Activated T-cell treated with anti-CD3 and anti-CD28 coated beads, Interleukin-2, amount 50 U/mL, for 4 hours (primary cell): ENCODE measurements at regions not wholly inside any gene's neighbourhood (a gene's known extent, or its start where the extent isn't known, plus 50 kb on each side); places are given as distances from the start of the nearest gene placed in this dataset.

Experiments used
- ATAC-seq, 2 donors: fragments of 200-7000 bp; cut with Tn5 transposase; one replicate each; pipeline ENCODE4 v1.10.0; 2021
- DNase-seq: peaks from one replicate; pipeline ENCODE4 v3.0.0-alpha.2; 2020
- H3K27me3 Mint-ChIP-seq: one replicate; pipeline ENCODE4 v1.8.0; 2021; ENCODE audit warnings: low read depth, mixed read lengths
- H3K36me3 Mint-ChIP-seq: one replicate; pipeline ENCODE4 v1.8.0; 2022; ENCODE audit warnings: mixed read lengths; ENCODE audit not compliant: insufficient read depth
- H3K4me1 Mint-ChIP-seq: one replicate; pipeline ENCODE4 v1.8.0; 2021; ENCODE audit warnings: low read depth, mixed read lengths
- H3K4me3 Mint-ChIP-seq: one replicate; pipeline ENCODE4 v1.8.0; 2021; ENCODE audit warnings: mild to moderate bottlenecking, moderate library complexity, mixed read lengths
- H3K9me3 Mint-ChIP-seq: one replicate; pipeline ENCODE4 v1.8.0; 2021; ENCODE audit warnings: mixed read lengths

DNA sequence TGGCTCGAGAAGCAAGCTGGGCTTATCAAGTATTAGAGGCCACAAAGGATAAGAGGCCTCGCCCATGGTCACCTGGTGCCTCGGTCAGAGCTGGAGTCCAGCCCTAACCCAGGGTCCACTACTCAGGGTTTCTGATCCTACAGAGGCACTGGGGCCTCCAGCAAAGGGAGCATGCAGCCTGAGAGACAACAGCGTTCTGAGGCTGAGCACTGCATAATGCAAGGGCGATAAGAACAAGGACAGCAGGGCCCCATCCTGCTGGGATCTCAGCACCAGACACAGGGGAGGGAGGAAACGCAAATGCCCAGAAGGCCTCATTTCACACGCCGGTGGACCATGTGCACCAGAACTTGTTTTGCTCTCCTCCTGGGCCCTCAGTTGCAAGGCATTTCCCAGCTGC is 63.0 kb downstream of the C5orf15 start:
- DNase-seq (no peak), ATAC-seq (no peak)
- Mint-ChIP-seq H3K9me3 (no peaks in the 10 kb centered on the region), H3K4me1 (no peaks in the 10 kb centered on the region), H3K27me3 (no peaks in the 10 kb centered on the region), H3K4me3 (no peak overlapping the region), H3K36me3 (no peaks in the 10 kb centered on the region)

DNA sequence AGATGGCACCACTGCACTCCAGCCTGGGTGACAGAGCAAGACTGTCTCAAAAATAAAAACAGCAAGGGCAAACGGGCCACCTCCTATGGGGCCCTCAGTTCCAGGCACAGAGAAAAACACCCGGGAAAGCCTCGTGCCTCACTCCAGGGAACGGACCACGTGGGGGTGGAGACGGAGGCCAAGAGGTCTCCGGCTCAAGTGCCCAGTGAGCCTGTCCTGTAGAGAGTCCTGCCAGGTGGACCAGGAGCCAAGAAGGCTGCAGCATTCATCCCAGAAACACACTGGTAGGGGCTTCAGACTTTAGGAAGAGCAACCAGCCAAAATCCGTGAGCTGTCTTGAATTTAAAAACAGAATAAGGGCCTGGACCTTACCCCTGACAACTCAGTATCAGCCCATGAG is 63.8 kb downstream of the C5orf15 start:
- no peaks in the 10 kb centered on the region for H3K36me3 Mint-ChIP-seq
- H3K27me3 Mint-ChIP-seq = no peaks in the 10 kb centered on the region
- DNase-seq (no peak), ATAC-seq (no peak)
- no peaks in the 10 kb centered on the region for H3K9me3 Mint-ChIP-seq
- no peak overlapping the region for H3K4me3 Mint-ChIP-seq
- H3K4me1 Mint-ChIP-seq = no peaks in the 10 kb centered on the region

DNA sequence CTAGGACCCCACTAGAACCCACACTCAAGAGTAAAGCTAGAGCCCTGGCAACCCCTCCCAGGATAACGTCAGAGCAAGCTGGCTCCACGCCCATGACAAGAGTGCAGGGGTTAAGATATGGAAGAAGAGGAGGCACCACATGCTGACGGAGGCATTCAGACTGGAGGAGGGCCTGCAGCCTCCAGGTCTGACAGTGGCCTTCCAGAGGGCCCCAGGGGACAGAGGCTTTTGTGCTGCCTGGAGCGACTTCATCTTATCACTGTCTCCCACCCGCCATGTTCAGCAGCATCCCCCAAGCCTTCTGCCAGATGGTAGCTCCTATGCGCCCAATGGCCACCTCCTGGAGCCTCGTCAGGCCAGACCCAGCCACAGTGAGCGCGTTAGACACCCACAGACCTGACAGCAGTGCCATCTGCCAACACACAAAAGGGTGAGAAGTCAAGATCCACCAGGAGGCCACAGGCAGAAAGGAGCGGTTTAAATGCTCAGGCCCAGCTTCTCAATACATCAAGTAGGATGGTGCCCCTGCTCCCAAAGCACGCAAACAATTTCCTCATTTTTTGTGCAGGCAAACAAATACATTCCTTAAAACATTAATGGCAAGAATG is 65.8 kb downstream of the C5orf15 start:
- no peak overlapping the region for H3K4me3 Mint-ChIP-seq
- no peaks in the 10 kb centered on the region for H3K4me1 Mint-ChIP-seq
- no peaks in the 10 kb centered on the region for H3K36me3 Mint-ChIP-seq
- H3K27me3 Mint-ChIP-seq = no peaks in the 10 kb centered on the region
- ATAC-seq (no peak), DNase-seq (no peak)
- H3K9me3 Mint-ChIP-seq = no peaks in the 10 kb centered on the region

DNA sequence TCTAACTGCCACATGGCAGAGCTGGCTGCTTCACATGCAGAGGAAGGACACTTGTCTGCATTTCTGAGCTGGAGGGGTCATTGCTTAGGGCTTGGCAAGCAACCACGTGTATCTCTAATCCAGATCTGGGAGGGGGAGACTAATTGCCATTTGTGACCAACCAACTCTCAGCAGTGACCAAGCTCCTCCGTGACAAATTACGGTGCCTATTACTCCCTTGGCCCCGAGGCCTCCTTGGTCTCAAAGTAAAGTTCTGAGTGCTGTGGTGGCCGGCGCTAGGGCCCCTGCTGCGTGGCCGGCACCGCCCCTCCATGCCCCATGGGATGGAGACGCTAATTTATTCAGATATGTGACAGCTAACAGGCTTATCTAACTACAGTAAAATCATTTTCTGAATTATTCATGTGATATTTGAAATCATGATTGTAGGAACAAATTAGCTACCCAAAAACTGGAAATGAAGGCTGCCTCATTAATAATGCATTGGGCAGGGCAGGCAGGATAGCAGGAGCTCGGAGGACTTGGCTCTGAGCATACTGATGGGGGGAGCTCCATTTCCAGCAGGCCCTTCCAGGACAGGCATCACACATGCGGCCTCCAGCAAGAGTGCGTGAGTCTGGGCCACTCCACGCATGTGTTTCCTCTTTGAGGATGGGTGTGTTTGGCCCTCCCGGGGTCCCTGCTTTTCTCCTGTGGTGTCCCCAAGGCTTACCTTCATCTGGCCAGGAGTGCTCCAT is 67.7 kb downstream of the C5orf15 start:
- DNase-seq (no peak), ATAC-seq (no peak)
- no peaks in the 10 kb centered on the region for H3K9me3 Mint-ChIP-seq
- H3K4me1 Mint-ChIP-seq = peaks cover 4% of the 10 kb centered on the region
- H3K36me3 Mint-ChIP-seq = no peaks in the 10 kb centered on the region
- H3K27me3 Mint-ChIP-seq = no peaks in the 10 kb centered on the region
- no peak overlapping the region for H3K4me3 Mint-ChIP-seq

DNA sequence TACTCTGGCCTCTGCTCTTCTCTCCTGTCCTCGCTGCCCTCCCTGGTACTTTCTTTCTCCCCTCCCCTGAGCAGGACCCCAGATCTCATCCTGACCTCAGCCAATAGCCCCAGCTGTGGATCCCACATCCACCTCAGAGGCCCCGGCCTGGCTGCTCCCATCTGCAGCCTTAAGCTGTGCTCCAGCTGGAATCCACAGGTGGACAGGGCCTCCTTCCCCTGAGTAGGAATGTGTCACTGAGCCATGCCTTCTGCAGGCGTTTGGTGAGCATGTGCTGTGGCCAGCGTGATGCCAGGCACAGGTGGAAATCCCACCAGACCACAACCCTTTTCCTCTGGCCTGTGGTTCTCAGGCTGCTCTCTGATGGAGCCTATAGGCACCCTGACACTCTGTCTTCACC is 68.9 kb downstream of the C5orf15 start:
- DNase-seq (no peak), ATAC-seq (no peak)
- Mint-ChIP-seq H3K36me3 (no peaks in the 10 kb centered on the region), H3K9me3 (no peaks in the 10 kb centered on the region), H3K27me3 (no peaks in the 10 kb centered on the region), H3K4me1 (peaks cover 4% of the 10 kb centered on the region), H3K4me3 (no peak overlapping the region)

DNA sequence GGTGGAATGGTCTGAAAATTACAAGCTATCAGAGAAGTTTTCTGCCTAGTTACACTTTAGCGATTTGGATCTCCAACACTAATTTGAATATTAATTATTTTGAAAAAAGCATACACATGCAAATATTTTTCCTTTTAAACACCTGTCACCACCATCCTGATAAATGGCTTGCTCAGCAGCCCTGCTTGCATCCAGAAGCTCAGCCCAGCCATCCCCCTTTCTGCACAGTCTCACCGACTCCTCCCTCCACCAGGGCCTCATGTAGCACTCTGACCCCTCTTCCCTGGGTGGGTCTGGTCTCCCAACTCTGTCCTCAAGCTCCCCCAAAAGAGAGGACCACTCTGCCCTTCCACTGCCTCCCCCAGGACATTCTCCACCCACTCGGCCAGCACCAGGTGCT is 70.0 kb downstream of the C5orf15 start:
- no peak for ATAC-seq
- no peaks in the 10 kb centered on the region for H3K36me3 Mint-ChIP-seq
- H3K9me3 Mint-ChIP-seq = no peaks in the 10 kb centered on the region
- DNase-seq = no peak
- H3K27me3 Mint-ChIP-seq = no peaks in the 10 kb centered on the region
- H3K4me1 Mint-ChIP-seq = peaks cover 4% of the 10 kb centered on the region
- H3K4me3 Mint-ChIP-seq = no peak overlapping the region

DNA sequence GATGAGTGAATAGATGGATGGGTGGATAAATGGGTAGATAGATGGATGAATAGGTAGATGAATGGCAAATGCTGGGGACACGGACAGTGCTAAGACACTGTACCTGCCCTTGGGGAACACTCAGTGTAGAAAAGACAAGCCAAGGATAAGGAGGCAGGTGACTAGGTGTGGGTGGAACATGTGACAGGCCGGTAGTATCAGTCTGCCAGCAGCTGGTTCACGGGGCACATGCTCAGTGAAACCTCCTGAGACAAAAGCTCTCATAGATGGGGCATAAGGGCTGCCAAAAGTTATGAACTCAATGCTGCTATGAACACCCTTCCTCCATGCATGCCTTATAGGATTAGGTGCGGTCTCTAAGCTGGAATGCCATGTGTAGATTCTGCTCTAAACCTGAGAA is 71.0 kb downstream of the C5orf15 start:
- ATAC-seq (no peak), DNase-seq (no peak)
- Mint-ChIP-seq H3K9me3 (no peaks in the 10 kb centered on the region), H3K4me1 (peaks cover 4% of the 10 kb centered on the region), H3K36me3 (no peaks in the 10 kb centered on the region), H3K4me3 (no peak overlapping the region), H3K27me3 (no peaks in the 10 kb centered on the region)

DNA sequence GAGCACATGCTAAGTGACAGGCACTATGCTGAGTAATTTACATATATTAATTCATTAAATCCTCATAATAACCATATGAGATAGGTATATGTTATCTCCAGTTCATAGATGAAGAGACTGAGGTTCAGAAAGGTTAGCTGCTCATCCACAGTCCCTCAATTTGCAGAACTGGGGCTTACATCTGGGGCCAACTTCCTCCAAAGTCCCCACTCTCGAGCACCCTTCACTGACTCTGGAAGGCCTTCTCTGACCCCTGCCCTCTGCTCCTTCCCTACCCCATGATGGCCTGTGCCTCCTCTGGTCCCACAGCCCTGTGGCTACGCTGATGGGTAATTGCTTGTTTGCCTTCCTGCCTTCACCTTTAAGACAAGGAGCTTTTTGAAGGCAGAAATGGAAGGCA is 71.6 kb downstream of the C5orf15 start:
- Mint-ChIP-seq H3K27me3 (no peaks in the 10 kb centered on the region), H3K9me3 (no peaks in the 10 kb centered on the region), H3K36me3 (no peaks in the 10 kb centered on the region), H3K4me3 (no peak overlapping the region), H3K4me1 (peaks cover 4% of the 10 kb centered on the region)
- DNase-seq (no peak), ATAC-seq (no peak)

DNA sequence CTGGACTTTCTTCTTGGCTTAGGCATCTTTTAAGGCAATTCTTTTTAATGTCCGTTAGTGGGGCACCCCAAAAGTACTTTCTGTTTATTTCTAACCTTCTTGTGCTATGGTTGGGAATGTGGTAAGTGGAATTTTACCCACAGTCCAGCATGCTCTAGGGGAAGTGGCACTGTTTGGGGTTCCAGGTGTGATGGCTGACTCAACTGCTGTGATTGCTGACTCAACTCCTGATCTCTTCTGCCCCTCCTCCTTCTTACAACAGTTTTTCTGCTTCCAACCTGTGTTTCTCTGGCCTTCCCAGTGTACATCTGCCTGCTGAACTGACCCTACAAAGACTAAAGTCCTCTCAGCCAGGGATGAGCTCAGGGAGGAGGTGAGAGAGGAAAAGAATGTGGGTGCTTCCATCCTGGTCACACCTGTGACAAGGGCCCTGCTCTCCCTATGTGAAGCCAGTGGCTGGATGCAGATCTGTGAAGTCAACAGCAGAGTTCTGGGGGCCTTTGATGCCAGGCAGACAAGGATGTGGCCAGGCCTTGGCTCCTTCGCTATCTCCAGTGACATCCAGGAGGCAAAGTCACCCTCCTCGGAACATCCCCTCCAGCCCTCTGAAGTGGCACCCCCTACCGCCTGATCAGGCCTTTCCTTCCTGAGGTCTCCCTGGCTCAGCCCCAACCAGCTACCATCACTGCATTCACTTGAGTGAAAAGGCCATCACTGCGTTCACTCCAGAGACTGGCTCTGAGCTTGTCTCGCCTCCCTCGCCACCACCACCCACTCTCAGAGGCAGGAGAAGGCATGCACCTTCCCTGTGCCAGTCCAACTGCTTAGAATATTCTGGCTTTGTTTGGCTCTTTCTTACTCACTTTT is 72.2 kb downstream of the C5orf15 start:
- Mint-ChIP-seq H3K4me3 (no peak overlapping the region), H3K4me1 (peaks cover 4% of the 10 kb centered on the region), H3K27me3 (no peaks in the 10 kb centered on the region), H3K36me3 (no peaks in the 10 kb centered on the region), H3K9me3 (no peaks in the 10 kb centered on the region)
- DNase-seq = no peak
- ATAC-seq = no peak

DNA sequence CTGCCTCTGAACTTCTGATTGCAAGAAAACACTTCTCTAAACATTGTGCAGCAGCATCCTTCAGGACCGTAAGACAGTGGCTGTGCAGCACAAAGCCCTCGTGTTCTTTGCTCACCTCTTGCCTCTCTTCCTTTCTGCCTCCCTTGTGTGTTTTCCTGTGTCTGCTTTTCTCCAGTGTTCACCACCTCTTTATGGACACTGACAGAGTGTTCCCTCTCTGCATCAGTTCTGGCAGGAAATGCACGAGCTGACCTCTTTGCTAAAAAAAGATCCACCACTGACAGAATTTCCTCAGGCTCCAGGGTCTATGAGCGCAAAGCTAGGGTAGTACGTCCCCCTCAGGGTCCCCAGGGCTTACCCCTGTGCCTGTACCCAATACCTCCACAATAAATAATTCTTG is 74.3 kb downstream of the C5orf15 start:
- no peaks in the 10 kb centered on the region for H3K36me3 Mint-ChIP-seq
- H3K4me1 Mint-ChIP-seq = peaks cover 4% of the 10 kb centered on the region

DNA sequence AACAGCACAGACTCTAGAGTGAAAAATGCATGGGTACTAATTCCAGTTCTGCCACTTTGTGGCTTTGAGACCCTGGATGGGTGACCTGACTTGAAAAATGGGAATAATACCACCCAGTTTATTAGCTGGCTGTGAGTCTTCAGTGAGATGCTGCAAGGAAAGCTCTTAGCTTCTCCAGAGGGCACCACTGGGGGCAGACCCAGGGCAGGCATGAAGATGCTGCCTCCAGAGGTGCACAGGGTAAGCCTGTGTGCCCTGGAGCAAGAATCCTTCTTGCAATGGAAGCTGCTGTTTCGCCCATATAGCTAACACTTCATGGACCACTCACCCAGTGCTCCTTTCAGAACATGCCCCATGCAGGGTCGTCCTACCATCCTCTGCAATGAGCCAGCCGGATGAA is 75.7 kb downstream of the C5orf15 start:
- H3K36me3 Mint-ChIP-seq = no peaks in the 10 kb centered on the region
- H3K27me3 Mint-ChIP-seq = peaks cover 2% of the 10 kb centered on the region
- H3K9me3 Mint-ChIP-seq = no peaks in the 10 kb centered on the region
- no peak overlapping the region for H3K4me3 Mint-ChIP-seq
- DNase-seq = no peak
- H3K4me1 Mint-ChIP-seq = peaks cover 4% of the 10 kb centered on the region
- ATAC-seq = no peak

More for the DNA sequence above, 74.3 kb downstream of the C5orf15 start:
- ATAC-seq = no peak
- no peaks in the 10 kb centered on the region for H3K27me3 Mint-ChIP-seq
- H3K4me3 Mint-ChIP-seq = no peak overlapping the region
- DNase-seq = no peak
- H3K9me3 Mint-ChIP-seq = no peaks in the 10 kb centered on the region

DNA sequence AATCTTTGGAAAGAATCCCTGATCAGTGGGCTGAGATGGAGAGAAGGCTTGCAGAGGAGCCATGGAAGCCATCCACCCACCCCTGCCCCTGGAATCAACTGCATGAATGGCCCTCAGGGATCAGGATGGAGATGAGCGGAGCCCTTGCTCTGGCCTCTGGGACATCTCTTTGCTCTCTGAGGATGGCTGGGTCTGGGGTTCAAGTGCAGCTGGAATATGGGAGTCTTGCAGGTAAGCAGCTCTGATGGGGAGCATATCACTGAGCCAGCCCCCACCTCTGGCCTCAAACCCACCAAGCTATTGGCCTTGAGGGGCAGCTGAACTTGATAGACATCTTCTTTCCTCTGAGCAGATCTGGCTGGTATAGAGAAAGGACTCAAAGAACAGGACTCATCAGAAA is 76.1 kb downstream of the C5orf15 start:
- H3K4me3 Mint-ChIP-seq = no peak overlapping the region
- peaks cover 2% of the 10 kb centered on the region for H3K27me3 Mint-ChIP-seq
- no peak for DNase-seq
- H3K4me1 Mint-ChIP-seq = peaks cover 4% of the 10 kb centered on the region
- H3K9me3 Mint-ChIP-seq = no peaks in the 10 kb centered on the region
- H3K36me3 Mint-ChIP-seq = no peaks in the 10 kb centered on the region
- ATAC-seq = no peak

DNA sequence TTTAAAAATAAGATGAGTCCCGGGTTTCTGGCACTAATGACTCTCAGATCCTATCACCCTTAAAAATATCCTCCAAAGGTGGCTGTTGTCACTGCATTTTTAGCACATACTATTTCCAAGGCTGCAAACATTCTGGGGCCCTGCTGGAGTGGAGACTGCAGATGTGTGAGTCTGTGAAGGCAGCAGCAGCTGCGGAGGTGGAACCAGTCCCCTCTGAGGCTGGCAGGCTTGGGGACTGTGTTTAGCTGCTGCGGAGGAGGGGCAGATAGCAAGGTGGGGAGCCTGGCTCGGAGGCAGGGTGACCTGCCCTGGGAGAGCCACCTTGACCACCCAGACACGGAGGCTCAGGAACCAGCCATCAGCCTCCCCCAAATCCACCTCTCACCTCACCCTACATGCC is 77.0 kb downstream of the C5orf15 start:
- ATAC-seq = no peak
- Mint-ChIP-seq H3K36me3 (no peaks in the 10 kb centered on the region), H3K4me3 (no peak overlapping the region), H3K27me3 (peaks cover 2% of the 10 kb centered on the region), H3K4me1 (no peaks in the 10 kb centered on the region), H3K9me3 (no peaks in the 10 kb centered on the region)
- no peak for DNase-seq

DNA sequence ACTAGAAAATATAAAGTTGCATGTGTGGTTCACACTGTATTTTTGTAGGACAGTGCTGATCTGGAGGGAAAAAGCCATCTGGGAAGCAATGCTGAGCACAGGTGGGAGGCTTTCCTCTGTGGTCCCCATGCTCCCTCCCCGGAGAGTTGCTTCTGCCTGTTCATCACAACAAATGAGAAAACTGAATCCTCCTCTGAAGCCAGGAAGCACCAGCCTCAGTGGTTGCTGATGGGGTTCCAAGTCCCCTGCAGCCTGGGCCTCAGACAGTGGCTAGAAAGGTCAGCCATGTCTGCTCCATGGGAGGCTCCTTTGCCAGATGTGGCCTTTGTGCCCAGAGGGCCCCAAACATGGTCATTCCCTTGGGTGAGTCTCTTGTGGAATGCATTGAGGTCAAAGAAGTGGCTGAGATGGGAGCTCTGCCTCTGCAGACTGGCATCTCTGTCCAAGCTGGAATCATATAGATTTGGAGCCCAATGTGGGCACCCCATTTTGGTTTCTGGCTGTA is 77.6 kb downstream of the C5orf15 start:
- no peak for ATAC-seq
- DNase-seq = no peak
- Mint-ChIP-seq H3K9me3 (no peaks in the 10 kb centered on the region), H3K4me1 (no peaks in the 10 kb centered on the region), H3K4me3 (no peak overlapping the region), H3K27me3 (peaks cover 2% of the 10 kb centered on the region), H3K36me3 (no peaks in the 10 kb centered on the region)
